H9 (cell line): ENCODE measurements at regions not wholly inside any gene's neighbourhood (a gene's known extent, or its start where the extent isn't known, plus 50 kb on each side); places are given as distances from the start of the nearest gene placed in this dataset.

Experiments
- DNase-seq: peaks from one replicate; pipeline ENCODE4 v3.0.0-alpha.2; 2017
- H2AFZ ChIP-seq: one replicate; pipeline ENCODE4 v1.6.1; 2013; ENCODE audit warnings: mild to moderate bottlenecking, low read length, control low read depth, moderate library complexity
- H2AK5ac ChIP-seq: 2 replicates; pipeline ENCODE4 v1.6.1; 2013; ENCODE audit warnings: low read length, control low read depth, mixed read lengths; ENCODE audit not compliant: insufficient read length
- H2BK120ac ChIP-seq: one replicate; pipeline ENCODE4 v1.6.1; 2013; ENCODE audit warnings: low read depth, mild to moderate bottlenecking, low read length, control low read depth, inconsistent platforms; ENCODE audit not compliant: poor library complexity, severe bottlenecking
- H2BK12ac ChIP-seq: 2 replicates; pipeline ENCODE4 v1.6.1; 2013; ENCODE audit warnings: low read length, control low read depth, mixed read lengths, low read depth; ENCODE audit not compliant: insufficient read length
- H2BK15ac ChIP-seq: 2 replicates; pipeline ENCODE4 v1.6.1; 2013; ENCODE audit warnings: low read depth, low read length, control low read depth
- H2BK20ac ChIP-seq: one replicate; pipeline ENCODE4 v1.6.1; 2013; ENCODE audit warnings: low read depth, mild to moderate bottlenecking, low read length, control low read depth, inconsistent platforms; ENCODE audit not compliant: poor library complexity, severe bottlenecking
- H2BK5ac ChIP-seq: 2 replicates; pipeline ENCODE4 v1.6.1; 2013; ENCODE audit warnings: low read length, control low read depth, mixed read lengths; ENCODE audit not compliant: insufficient read length
- H3K14ac ChIP-seq: 2 replicates; pipeline ENCODE4 v1.6.1; 2013; ENCODE audit warnings: low read length, control low read depth; ENCODE audit not compliant: insufficient read depth
- H3K18ac ChIP-seq: 2 replicates; pipeline ENCODE4 v1.6.1; 2013; ENCODE audit warnings: low read depth, mild to moderate bottlenecking, mixed read lengths, low read length, control low read depth; ENCODE audit not compliant: insufficient read length
- H3K23ac ChIP-seq: 2 replicates; pipeline ENCODE4 v1.6.1; 2013; ENCODE audit warnings: low read length, control low read depth, mixed read lengths, low read depth; ENCODE audit not compliant: insufficient read length
- H3K23me2 ChIP-seq: 2 replicates; pipeline ENCODE4 v1.6.1; 2013; ENCODE audit warnings: low read depth, mild to moderate bottlenecking, mixed read lengths, low read length, control low read depth; ENCODE audit not compliant: insufficient read length, poor library complexity, severe bottlenecking
- H3K27ac ChIP-seq: 2 replicates; pipeline ENCODE4 v1.5.1; 2013; ENCODE audit warnings: low read length, control low read depth, mixed read lengths, low read depth; ENCODE audit not compliant: insufficient read length
- H3K27me3 ChIP-seq: 2 replicates; pipeline ENCODE4 v1.6.1; 2013; ENCODE audit warnings: low read length, control low read depth, inconsistent platforms; ENCODE audit not compliant: insufficient read depth
- H3K4ac ChIP-seq: 2 replicates; pipeline ENCODE4 v1.6.1; 2013; ENCODE audit warnings: low read depth, mild to moderate bottlenecking, control low read depth, inconsistent platforms, low read length, moderate library complexity
- H3K4me1 ChIP-seq: 2 replicates; pipeline ENCODE4 v1.6.1; 2013; ENCODE audit warnings: low read length, control low read depth, inconsistent platforms; ENCODE audit not compliant: insufficient read depth
- H3K4me2 ChIP-seq: 2 replicates; pipeline ENCODE4 v1.6.1; 2013; ENCODE audit warnings: low read length, control low read depth, mixed read lengths; ENCODE audit not compliant: insufficient read length, insufficient read depth
- H3K56ac ChIP-seq: 2 replicates; pipeline ENCODE4 v1.6.1; 2013; ENCODE audit warnings: low read depth, mild to moderate bottlenecking, mixed read lengths, low read length, control low read depth; ENCODE audit not compliant: insufficient read length
- H3K79me1 ChIP-seq: 2 replicates; pipeline ENCODE4 v1.6.1; 2013; ENCODE audit warnings: low read depth, mild to moderate bottlenecking, moderate library complexity, low read length, control low read depth, inconsistent platforms; ENCODE audit not compliant: insufficient read depth, poor library complexity, severe bottlenecking
- H3K79me2 ChIP-seq: 2 replicates; pipeline ENCODE4 v1.6.1; 2013; ENCODE audit warnings: low read length, control low read depth, inconsistent platforms; ENCODE audit not compliant: insufficient read depth
- H3K9ac ChIP-seq: 2 replicates; pipeline ENCODE4 v1.6.1; 2013; ENCODE audit warnings: low read length, control low read depth, mixed read lengths; ENCODE audit not compliant: insufficient read length; ENCODE audit errors: extremely low read depth
- H3K9me3 ChIP-seq: one replicate; pipeline ENCODE4 v1.6.1; 2013; ENCODE audit warnings: low read depth, low read length, inconsistent platforms; ENCODE audit not compliant: control insufficient read depth
- H3T11ph ChIP-seq: one replicate; pipeline ENCODE4 v1.6.1; 2013; ENCODE audit warnings: mild to moderate bottlenecking, low read length, control low read depth, inconsistent platforms
- H4K20me1 ChIP-seq: one replicate; pipeline ENCODE4 v1.6.1; 2013; ENCODE audit not compliant: control insufficient read depth, insufficient read length, insufficient read depth
- H4K5ac ChIP-seq: 2 replicates; pipeline ENCODE4 v1.6.1; 2013; ENCODE audit warnings: low read depth, mild to moderate bottlenecking, mixed read lengths, low read length, control low read depth; ENCODE audit not compliant: insufficient read length
- H4K8ac ChIP-seq: replicated peaks from 2 replicates; pipeline ENCODE4 v1.6.1; 2013; ENCODE audit warnings: low read length, control low read depth, mixed read lengths, low read depth; ENCODE audit not compliant: insufficient read length
- H4K91ac ChIP-seq: 2 replicates; pipeline ENCODE4 v1.6.1; 2013; ENCODE audit warnings: low read depth, mild to moderate bottlenecking, moderate library complexity, mixed read lengths, low read length, control low read depth; ENCODE audit not compliant: insufficient read length
- H3K27ac Mint-ChIP-seq, 3 experiments: 2 replicates in 2 of 3; 3 replicates in 1 of 3; pipeline ENCODE4 v1.8.0; 2020 to 2021; ENCODE audit warnings: mixed read lengths in 3 of 3, mild to moderate bottlenecking in 1 of 3, moderate library complexity in 1 of 3
- H3K27me3 Mint-ChIP-seq: 2 replicates; pipeline ENCODE4 v1.8.0; 2021; ENCODE audit warnings: low read depth, mild to moderate bottlenecking, moderate library complexity, mixed read lengths
- H3K36me3 Mint-ChIP-seq, 3 experiments: 2 replicates in 2 of 3; 3 replicates in 1 of 3; pipeline ENCODE4 v1.8.0; 2020 to 2021; ENCODE audit warnings: low read depth in 3 of 3, mixed read lengths in 3 of 3; ENCODE audit not compliant: insufficient read depth in 1 of 3
- H3K4me1 Mint-ChIP-seq, 2 experiments: 2 replicates each; pipeline ENCODE4 v1.8.0; 2020; ENCODE audit warnings: mixed read lengths in 2 of 2
- H3K4me3 Mint-ChIP-seq, 2 experiments: 2 replicates in 1 of 2; 3 replicates in 1 of 2; pipeline ENCODE4 v1.8.0; 2020 to 2021; ENCODE audit warnings: mild to moderate bottlenecking in 2 of 2, mixed read lengths in 2 of 2, moderate library complexity in 1 of 2
- H3K9me3 Mint-ChIP-seq, 2 experiments: 2 replicates in 1 of 2; 3 replicates in 1 of 2; pipeline ENCODE4 v1.8.0; 2020; ENCODE audit warnings: mild to moderate bottlenecking in 2 of 2, mixed read lengths in 2 of 2, moderate library complexity in 1 of 2
- WGBS: extraction: QIAGEN DNeasy Blood & Tissue Kit; methylation state at CpG from one replicate; pipeline ENCODE4 v1.1.7; 2013; ENCODE audit warnings: missing lambda C conversion rate, low lambda C conversion rate, mixed read lengths; ENCODE audit not compliant: insufficient read length; ENCODE audit errors: extremely low coverage; 5-methylcytosine and 5-hydroxymethylcytosine counted together
- TF ChIP-seq, protein P1 (sequence below): fragments of 200-600 bp; sonication (generic); conservative IDR thresholded peaks from 3 replicates; pipeline ENCODE4 v1.8.0; 2021; ENCODE audit warnings: antibody characterized with exemption, mild to moderate bottlenecking

DNA sequence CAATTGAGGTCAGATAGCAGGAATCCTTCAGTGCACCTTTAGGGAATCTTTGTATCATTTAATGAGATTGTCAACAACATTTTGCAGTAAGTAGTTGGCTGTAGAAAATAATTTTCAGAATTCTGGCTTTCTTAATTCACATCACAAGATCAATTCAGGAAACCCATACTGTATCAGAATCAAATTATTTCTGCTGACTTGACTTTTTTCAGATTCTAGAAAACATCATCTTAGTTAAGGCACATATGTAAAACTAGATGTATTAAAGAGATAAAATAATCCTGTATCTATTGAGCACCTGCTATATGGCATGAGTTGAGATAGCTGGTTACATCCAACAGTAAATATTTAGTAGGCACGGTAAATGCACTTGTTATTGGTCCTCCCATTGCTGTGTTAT lies 791.4 kb downstream of the TDRD15 start:
- H3T11ph ChIP-seq = no peak overlapping the region
- H2BK20ac ChIP-seq = no peak overlapping the region
- H3K56ac ChIP-seq = no peak overlapping the region
- H2AFZ ChIP-seq = no peak overlapping the region
- TF ChIP-seq, protein P1, sequence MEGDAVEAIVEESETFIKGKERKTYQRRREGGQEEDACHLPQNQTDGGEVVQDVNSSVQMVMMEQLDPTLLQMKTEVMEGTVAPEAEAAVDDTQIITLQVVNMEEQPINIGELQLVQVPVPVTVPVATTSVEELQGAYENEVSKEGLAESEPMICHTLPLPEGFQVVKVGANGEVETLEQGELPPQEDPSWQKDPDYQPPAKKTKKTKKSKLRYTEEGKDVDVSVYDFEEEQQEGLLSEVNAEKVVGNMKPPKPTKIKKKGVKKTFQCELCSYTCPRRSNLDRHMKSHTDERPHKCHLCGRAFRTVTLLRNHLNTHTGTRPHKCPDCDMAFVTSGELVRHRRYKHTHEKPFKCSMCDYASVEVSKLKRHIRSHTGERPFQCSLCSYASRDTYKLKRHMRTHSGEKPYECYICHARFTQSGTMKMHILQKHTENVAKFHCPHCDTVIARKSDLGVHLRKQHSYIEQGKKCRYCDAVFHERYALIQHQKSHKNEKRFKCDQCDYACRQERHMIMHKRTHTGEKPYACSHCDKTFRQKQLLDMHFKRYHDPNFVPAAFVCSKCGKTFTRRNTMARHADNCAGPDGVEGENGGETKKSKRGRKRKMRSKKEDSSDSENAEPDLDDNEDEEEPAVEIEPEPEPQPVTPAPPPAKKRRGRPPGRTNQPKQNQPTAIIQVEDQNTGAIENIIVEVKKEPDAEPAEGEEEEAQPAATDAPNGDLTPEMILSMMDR = no peak
- H3K4me2 ChIP-seq = no peak overlapping the region
- Mint-ChIP-seq H3K27me3 (no peaks in the 10 kb centered on the region), H3K27ac (no peak overlapping the region), H3K4me3 (no peak overlapping the region), H3K9me3 (no peaks in the 10 kb centered on the region; a peak in 1 of 5 replicates), H3K4me1 (no peaks in the 10 kb centered on the region), H3K36me3 (no peaks in the 10 kb centered on the region)
- no peak overlapping the region for H2BK15ac ChIP-seq
- no peak overlapping the region for H4K8ac ChIP-seq
- no peak overlapping the region for H3K27ac ChIP-seq
- no peak overlapping the region for H3K14ac ChIP-seq
- H3K79me1 ChIP-seq = no peaks in the 10 kb centered on the region
- H3K4me1 ChIP-seq = no peaks in the 10 kb centered on the region
- no CpG with 5 or more reads among the region's 1 CpG for WGBS
- H3K23ac ChIP-seq = no peak overlapping the region
- H3K9ac ChIP-seq = no peak overlapping the region
- DNase-seq = no peak
- H2BK12ac ChIP-seq = no peak overlapping the region
- H3K23me2 ChIP-seq = no peaks in the 10 kb centered on the region
- H4K91ac ChIP-seq = no peak overlapping the region
- no peaks in the 10 kb centered on the region for H3K79me2 ChIP-seq
- no peaks in the 10 kb centered on the region for H3K27me3 ChIP-seq
- H2BK120ac ChIP-seq = no peak overlapping the region
- H2AK5ac ChIP-seq = no peak overlapping the region
- no peak overlapping the region for H3K18ac ChIP-seq
- no peak overlapping the region for H3K4ac ChIP-seq
- no peak overlapping the region for H4K5ac ChIP-seq
- no peak overlapping the region for H2BK5ac ChIP-seq
- no peaks in the 10 kb centered on the region for H3K9me3 ChIP-seq
- H4K20me1 ChIP-seq = no peaks in the 10 kb centered on the region
